ENCODE measurements at regions not wholly inside any gene's neighbourhood (a gene's known extent, or its start where the extent isn't known, plus 50 kb on each side); places are given as distances from the start of the nearest gene placed in this dataset.
A peak's percentile ranks its signal among the peaks of the same experiment; 100 is the strongest.

- intact Hi-C loops (cut with micrococcal nuclease; ENCODE audit: unreplicated experiment) (no loop called here), in situ Hi-C loops (cut with HindIII; ENCODE audit: low pct_unique_long_range_greater_than_20kb, low sequenced_read_pairs) (no loop called here)
- POLR2A ChIA-PET: no interaction called here
- Histone ChIP-seq H3K27ac (ENCODE audit: low read length) (peak overlapping the region; percentile 69; the same call in 1 of the 2 replicates), H3K4me3 (ENCODE audit: low read depth in 2 of 2, low read length in 2 of 2) (peak overlapping the region in 1 of 2 experiments; percentile 1; a peak in 1 of 4 replicates), H3K4me1 (ENCODE audit: control insufficient read depth, insufficient read depth, low read length) (peaks cover 3% of the 10 kb centered on the region; the same call in 1 of the 2 replicates), H3K36me3 (ENCODE audit: control insufficient read depth, insufficient read depth, low read length) (no peaks in the 10 kb centered on the region; the same call in 1 of the 2 replicates), H3K27me3 (ENCODE audit: control insufficient read depth, insufficient read depth, low read length) (no peaks in the 10 kb centered on the region), H3K9me3 (ENCODE audit: control insufficient read depth, insufficient read depth, low read depth, low read length) (no peaks in the 10 kb centered on the region)
- ATAC-seq (no peak), DNase-seq (ENCODE audit: low read depth, low spot score) (no peak)
- CTCF ChIA-PET: no interaction called here
- BruUV-seq (replicated peaks): no TSS peak
- TF ChIP-seq SIN3A (IDR thresholded peaks at IDR 0.05; ENCODE audit: borderline replicate concordance, insufficient read depth, low read depth, low read length) (no peak), CTCF (IDR thresholded peaks at IDR 0.05) (no peak), TCF7L2 (IDR thresholded peaks at IDR 0.05; ENCODE audit: low read depth, low read length) (no peak), POLR2AphosphoS5 (IDR thresholded peaks at IDR 0.05; ENCODE audit: low read depth, low read length) (no peak)
- TF ChIP-seq, protein P1, sequence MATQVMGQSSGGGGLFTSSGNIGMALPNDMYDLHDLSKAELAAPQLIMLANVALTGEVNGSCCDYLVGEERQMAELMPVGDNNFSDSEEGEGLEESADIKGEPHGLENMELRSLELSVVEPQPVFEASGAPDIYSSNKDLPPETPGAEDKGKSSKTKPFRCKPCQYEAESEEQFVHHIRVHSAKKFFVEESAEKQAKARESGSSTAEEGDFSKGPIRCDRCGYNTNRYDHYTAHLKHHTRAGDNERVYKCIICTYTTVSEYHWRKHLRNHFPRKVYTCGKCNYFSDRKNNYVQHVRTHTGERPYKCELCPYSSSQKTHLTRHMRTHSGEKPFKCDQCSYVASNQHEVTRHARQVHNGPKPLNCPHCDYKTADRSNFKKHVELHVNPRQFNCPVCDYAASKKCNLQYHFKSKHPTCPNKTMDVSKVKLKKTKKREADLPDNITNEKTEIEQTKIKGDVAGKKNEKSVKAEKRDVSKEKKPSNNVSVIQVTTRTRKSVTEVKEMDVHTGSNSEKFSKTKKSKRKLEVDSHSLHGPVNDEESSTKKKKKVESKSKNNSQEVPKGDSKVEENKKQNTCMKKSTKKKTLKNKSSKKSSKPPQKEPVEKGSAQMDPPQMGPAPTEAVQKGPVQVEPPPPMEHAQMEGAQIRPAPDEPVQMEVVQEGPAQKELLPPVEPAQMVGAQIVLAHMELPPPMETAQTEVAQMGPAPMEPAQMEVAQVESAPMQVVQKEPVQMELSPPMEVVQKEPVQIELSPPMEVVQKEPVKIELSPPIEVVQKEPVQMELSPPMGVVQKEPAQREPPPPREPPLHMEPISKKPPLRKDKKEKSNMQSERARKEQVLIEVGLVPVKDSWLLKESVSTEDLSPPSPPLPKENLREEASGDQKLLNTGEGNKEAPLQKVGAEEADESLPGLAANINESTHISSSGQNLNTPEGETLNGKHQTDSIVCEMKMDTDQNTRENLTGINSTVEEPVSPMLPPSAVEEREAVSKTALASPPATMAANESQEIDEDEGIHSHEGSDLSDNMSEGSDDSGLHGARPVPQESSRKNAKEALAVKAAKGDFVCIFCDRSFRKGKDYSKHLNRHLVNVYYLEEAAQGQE (IDR thresholded peaks at IDR 0.05; ENCODE audit: insufficient read depth in 1 of 2, low read depth in 2 of 2, low read length in 1 of 2): no peak
Measured at GRCh38 chr6:94045099-94045829, 625.9 kb upstream of the EPHA7 start.

GRCh38 chr6:94041945-94042709 lies 622.8 kb upstream of the EPHA7 start:
- no peak for DNase-seq (ENCODE audit: low read depth, low spot score)

More at GRCh38 chr6:94041945-94042709, 622.8 kb upstream of the EPHA7 start:
- TF ChIP-seq, protein P1 (IDR thresholded peaks at IDR 0.05; ENCODE audit: insufficient read depth in 1 of 2, low read depth in 2 of 2, low read length in 1 of 2): no peak
- no peak for TF ChIP-seq CTCF (IDR thresholded peaks at IDR 0.05)
- no peak for TF ChIP-seq TCF7L2 (IDR thresholded peaks at IDR 0.05; ENCODE audit: low read depth, low read length)
- TF ChIP-seq SIN3A (IDR thresholded peaks at IDR 0.05; ENCODE audit: borderline replicate concordance, insufficient read depth, low read depth, low read length): no peak
- no peak for TF ChIP-seq POLR2AphosphoS5 (IDR thresholded peaks at IDR 0.05; ENCODE audit: low read depth, low read length)
- ChIA-PET CTCF (no interaction called here), POLR2A (no interaction called here)
- intact Hi-C loops (cut with micrococcal nuclease; ENCODE audit: unreplicated experiment): no loop called here
- BruUV-seq (replicated peaks): no TSS peak
- H3K9me3 ChIP-seq (ENCODE audit: control insufficient read depth, insufficient read depth, low read depth, low read length): peaks cover 3% of the 10 kb centered on the region; the same call in 1 of the 2 replicates
- no peak for ATAC-seq
- H3K36me3 ChIP-seq (ENCODE audit: control insufficient read depth, insufficient read depth, low read length): no peaks in the 10 kb centered on the region; the same call in 1 of the 2 replicates
- H3K4me1 ChIP-seq (ENCODE audit: control insufficient read depth, insufficient read depth, low read length): peaks cover 3% of the 10 kb centered on the region; the same call in 1 of the 2 replicates
- no peak overlapping the region for H3K4me3 ChIP-seq (ENCODE audit: low read depth in 2 of 2, low read length in 2 of 2)
- in situ Hi-C loops (cut with HindIII; ENCODE audit: low pct_unique_long_range_greater_than_20kb, low sequenced_read_pairs): no loop called here
- H3K27me3 ChIP-seq (ENCODE audit: control insufficient read depth, insufficient read depth, low read length): no peaks in the 10 kb centered on the region
- peak overlapping the region; percentile 18; the same call in 1 of the 2 replicates for H3K27ac ChIP-seq (ENCODE audit: low read length)
